ENCODE measurements at regions not wholly inside any gene's neighbourhood (a gene's known extent, or its start where the extent isn't known, plus 50 kb on each side); places are given as distances from the start of the nearest gene placed in this dataset.
"Not testable (repeated sequence)": the region's sequence is repeated elsewhere in the genome, so short reads cannot be mapped to it uniquely, and the experiment has no call there.

DNA sequence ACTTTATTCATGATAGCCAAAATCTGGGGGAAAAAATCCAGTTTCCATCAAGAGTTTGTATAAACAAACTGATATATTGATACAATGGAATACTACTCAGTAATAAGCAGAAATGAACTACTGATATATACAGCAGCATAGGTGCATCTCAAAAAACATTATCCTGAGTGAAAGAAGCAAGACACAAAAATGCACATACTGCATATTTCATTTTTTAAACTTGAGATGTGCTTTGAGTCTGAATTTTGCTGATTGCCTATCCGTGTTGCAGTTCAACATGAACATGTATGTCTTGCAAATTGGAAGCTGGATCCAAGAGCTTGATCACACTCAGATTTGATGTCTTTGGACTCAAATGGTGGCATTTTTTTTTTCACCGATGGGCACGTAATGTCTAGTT lies 132.4 kb downstream of the TSEN15 start:
- intact Hi-C loops (cut with DNase I): no loop called here
- H3K9me3 ChIP-seq: no peaks in the 10 kb centered on the region
- TF ChIP-seq, protein P1, sequence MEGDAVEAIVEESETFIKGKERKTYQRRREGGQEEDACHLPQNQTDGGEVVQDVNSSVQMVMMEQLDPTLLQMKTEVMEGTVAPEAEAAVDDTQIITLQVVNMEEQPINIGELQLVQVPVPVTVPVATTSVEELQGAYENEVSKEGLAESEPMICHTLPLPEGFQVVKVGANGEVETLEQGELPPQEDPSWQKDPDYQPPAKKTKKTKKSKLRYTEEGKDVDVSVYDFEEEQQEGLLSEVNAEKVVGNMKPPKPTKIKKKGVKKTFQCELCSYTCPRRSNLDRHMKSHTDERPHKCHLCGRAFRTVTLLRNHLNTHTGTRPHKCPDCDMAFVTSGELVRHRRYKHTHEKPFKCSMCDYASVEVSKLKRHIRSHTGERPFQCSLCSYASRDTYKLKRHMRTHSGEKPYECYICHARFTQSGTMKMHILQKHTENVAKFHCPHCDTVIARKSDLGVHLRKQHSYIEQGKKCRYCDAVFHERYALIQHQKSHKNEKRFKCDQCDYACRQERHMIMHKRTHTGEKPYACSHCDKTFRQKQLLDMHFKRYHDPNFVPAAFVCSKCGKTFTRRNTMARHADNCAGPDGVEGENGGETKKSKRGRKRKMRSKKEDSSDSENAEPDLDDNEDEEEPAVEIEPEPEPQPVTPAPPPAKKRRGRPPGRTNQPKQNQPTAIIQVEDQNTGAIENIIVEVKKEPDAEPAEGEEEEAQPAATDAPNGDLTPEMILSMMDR (IDR thresholded peaks at IDR 0.05): no peak
- TF ChIP-seq POLR2A (IDR thresholded peaks at IDR 0.05): no peak
- H3K27ac ChIP-seq: no peak overlapping the region
- no peaks in the 10 kb centered on the region for H3K4me1 ChIP-seq
- DNase-seq (no peak), ATAC-seq (no peak)
- H3K36me3 ChIP-seq: no peaks in the 10 kb centered on the region
- H3K4me3 ChIP-seq: no peak overlapping the region
- WGBS (ENCODE audit: insufficient coverage, low coverage, low lambda C conversion rate, missing lambda C conversion rate): 91% methylated on average over 3 of the region's 3 CpGs
- no peaks in the 10 kb centered on the region for H3K27me3 ChIP-seq

DNA sequence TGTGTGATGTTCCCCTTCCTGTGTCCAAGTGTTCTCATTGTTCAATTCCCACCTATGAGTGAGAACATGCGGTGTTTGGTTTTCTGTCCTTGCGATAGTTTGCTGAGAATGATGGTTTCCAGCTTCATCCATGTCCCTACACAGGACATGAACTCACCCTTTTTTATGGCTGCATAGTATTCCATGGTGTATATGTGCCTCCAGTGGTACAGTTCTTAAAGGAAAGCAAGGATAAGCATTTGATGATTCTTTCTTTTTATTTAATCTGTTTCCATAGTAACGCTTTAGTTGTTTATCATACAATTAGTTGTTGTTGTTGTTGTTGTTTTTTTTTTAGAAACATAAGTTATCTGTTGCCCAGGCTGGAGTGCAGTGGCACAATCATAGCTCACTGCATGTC lies 133.1 kb downstream of the TSEN15 start:
- DNase-seq; H3K4me3 ChIP-seq; ATAC-seq; H3K9me3 ChIP-seq; intact Hi-C loops (cut with DNase I); H3K27ac ChIP-seq; H3K27me3 ChIP-seq; H3K4me1 ChIP-seq; H3K36me3 ChIP-seq: not testable (repeated sequence)
- WGBS (ENCODE audit: insufficient coverage, low coverage, low lambda C conversion rate, missing lambda C conversion rate): 96% methylated on average over 3 of the region's 3 CpGs

DNA sequence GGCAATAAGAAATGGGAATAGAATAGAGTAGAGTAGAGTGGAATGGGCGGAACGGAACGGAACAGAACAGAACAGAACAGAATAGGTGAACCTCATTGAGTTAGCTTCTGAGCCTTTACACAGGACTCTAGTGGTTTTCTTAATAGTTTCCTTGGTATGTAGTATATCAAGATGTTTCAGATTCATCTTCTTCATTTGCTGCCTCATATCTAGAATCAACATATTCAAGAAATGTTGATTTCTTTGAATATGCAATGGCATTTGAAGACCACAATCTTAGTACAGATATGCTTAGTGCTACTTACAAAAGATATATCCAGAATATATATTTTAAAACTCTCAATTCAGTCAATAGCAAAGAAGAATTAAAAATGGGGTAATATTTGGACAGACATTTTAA lies 133.8 kb downstream of the TSEN15 start:
- ATAC-seq (no peak), DNase-seq (no peak)
- Histone ChIP-seq H3K4me3 (no peak overlapping the region), H3K4me1 (no peaks in the 10 kb centered on the region), H3K27me3 (no peaks in the 10 kb centered on the region), H3K9me3 (no peaks in the 10 kb centered on the region), H3K36me3 (no peaks in the 10 kb centered on the region), H3K27ac (no peak overlapping the region)
- no peak for TF ChIP-seq POLR2A (IDR thresholded peaks at IDR 0.05)
- TF ChIP-seq, protein P1 (IDR thresholded peaks at IDR 0.05): no peak
- 91% methylated on average over 3 of the region's 3 CpGs for WGBS (ENCODE audit: insufficient coverage, low coverage, low lambda C conversion rate, missing lambda C conversion rate)
- intact Hi-C loops (cut with DNase I): no loop called here

DNA sequence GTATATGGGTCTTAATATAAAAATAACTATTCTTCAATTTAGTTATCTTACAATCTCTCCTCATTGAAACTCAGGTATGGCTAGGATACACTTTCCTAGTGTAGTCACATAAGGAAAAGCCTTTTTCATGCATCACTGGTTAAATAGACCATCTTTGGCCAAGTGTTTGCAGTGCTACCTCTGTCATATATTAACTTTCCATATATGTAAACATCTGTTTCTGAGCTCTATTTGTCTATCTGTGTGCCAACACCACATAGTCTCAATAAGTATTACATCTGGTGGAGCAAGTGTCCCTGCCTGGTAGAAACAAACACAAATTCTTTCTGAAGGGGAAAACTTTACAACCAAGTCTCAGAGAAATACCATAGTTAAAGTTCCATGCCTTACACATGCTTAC lies 134.6 kb downstream of the TSEN15 start:
- no peak for DNase-seq
- TF ChIP-seq, protein P1 (IDR thresholded peaks at IDR 0.05): no peak
- TF ChIP-seq POLR2A (IDR thresholded peaks at IDR 0.05): no peak

DNA sequence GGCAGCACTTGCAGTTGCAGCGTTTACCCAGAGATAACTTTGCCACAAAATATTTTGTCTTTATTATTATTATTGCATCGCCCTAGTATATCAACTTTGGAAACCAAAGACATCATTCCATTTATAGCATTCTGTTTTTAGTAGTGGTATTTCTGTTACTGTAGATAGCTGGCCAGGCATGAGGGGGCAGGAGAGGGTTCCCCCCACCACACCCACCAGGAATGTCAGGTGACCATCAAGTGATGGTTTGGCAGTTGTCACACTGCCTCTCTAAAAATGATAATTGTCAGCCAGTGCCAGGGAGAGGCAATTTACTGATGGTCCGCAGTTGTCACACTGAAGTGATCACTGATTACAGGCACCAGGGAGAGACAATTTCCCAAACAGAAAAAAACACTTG lies 135.6 kb downstream of the TSEN15 start:
- TF ChIP-seq POLR2A (IDR thresholded peaks at IDR 0.05): no peak
- TF ChIP-seq, protein P1 (IDR thresholded peaks at IDR 0.05): no peak
- no peaks in the 10 kb centered on the region for H3K4me1 ChIP-seq
- no peak for ATAC-seq

More for the DNA sequence above, 134.6 kb downstream of the TSEN15 start:
- no peaks in the 10 kb centered on the region for H3K27me3 ChIP-seq
- no peak overlapping the region for H3K27ac ChIP-seq
- no peak for ATAC-seq
- H3K36me3 ChIP-seq: no peaks in the 10 kb centered on the region
- H3K9me3 ChIP-seq: no peaks in the 10 kb centered on the region
- no peak overlapping the region for H3K4me3 ChIP-seq
- no peaks in the 10 kb centered on the region for H3K4me1 ChIP-seq
- intact Hi-C loops (cut with DNase I): no loop called here

More for the DNA sequence above, 135.6 kb downstream of the TSEN15 start:
- no peaks in the 10 kb centered on the region for H3K9me3 ChIP-seq
- intact Hi-C loops (cut with DNase I): no loop called here
- no peak for DNase-seq
- no peaks in the 10 kb centered on the region for H3K36me3 ChIP-seq
- H3K27me3 ChIP-seq: no peaks in the 10 kb centered on the region
- WGBS (ENCODE audit: insufficient coverage, low coverage, low lambda C conversion rate, missing lambda C conversion rate): 84% methylated on average over 3 of the region's 3 CpGs
- H3K4me3 ChIP-seq: no peak overlapping the region
- no peak overlapping the region for H3K27ac ChIP-seq

Data from right lobe of liver (tissue), 6 donors.